H1 (cell line): ENCODE measurements at regions not wholly inside any gene's neighbourhood (a gene's known extent, or its start where the extent isn't known, plus 50 kb on each side); places are given as distances from the start of the nearest gene placed in this dataset.

ENCODE experiments used
- CREB1 ChIP-seq: IDR thresholded peaks from 2 replicates; pipeline ENCODE4 v1.6.1; 2012; ENCODE audit warnings: inconsistent platforms
- EGR1 ChIP-seq: IDR thresholded peaks from 2 replicates; pipeline ENCODE4 v1.6.1; 2011; ENCODE audit warnings: low read depth, low read length, borderline replicate concordance
- GABPA ChIP-seq: IDR thresholded peaks from 2 replicates; pipeline ENCODE4 v1.6.1; 2011; ENCODE audit warnings: mild to moderate bottlenecking, low read length, moderate library complexity, borderline replicate concordance; ENCODE audit not compliant: insufficient read depth
- POLR2A ChIP-seq, 2 experiments: IDR thresholded peaks; 1 replicate in 1 of 2; 2 replicates in 1 of 2; pipeline ENCODE4 v1.6.1; 2011; ENCODE audit warnings: low read depth in 2 of 2, low read length in 2 of 2, mild to moderate bottlenecking in 2 of 2; ENCODE audit errors: control extremely low read depth in 1 of 2
- POLR2AphosphoS5 ChIP-seq: IDR thresholded peaks from 2 replicates; pipeline ENCODE4 v1.6.1; 2011; ENCODE audit warnings: low read depth, low read length
- RAD21 ChIP-seq, 2 experiments: IDR thresholded peaks in 1 of 2; conservative IDR thresholded peaks in 1 of 2; 2 replicates each; pipeline ENCODE4 v1.6.1; 2011; ENCODE audit warnings: low read depth in 2 of 2, low read length in 2 of 2, improper control_type of control experiment in 1 of 2, inconsistent platforms in 1 of 2, mild to moderate bottlenecking in 1 of 2, moderate library complexity in 1 of 2
- RXRA ChIP-seq: IDR thresholded peaks from 2 replicates; pipeline ENCODE4 v1.6.1; 2011; ENCODE audit warnings: low read depth, mild to moderate bottlenecking, low read length, moderate library complexity; ENCODE audit not compliant: insufficient read depth
- TCF12 ChIP-seq: IDR thresholded peaks from 2 replicates; pipeline ENCODE4 v1.6.1; 2011; ENCODE audit warnings: low read depth, mild to moderate bottlenecking, low read length
- TF ChIP-seq, protein P1 (sequence below), 3 experiments: IDR thresholded peaks; 1 replicate in 2 of 3; 2 replicates in 1 of 3; pipeline versions ENCODE4 v1.5.1 to v1.6.1; 2011; ENCODE audit warnings: low read length in 3 of 3, mild to moderate bottlenecking in 3 of 3, inconsistent platforms in 2 of 3, low read depth in 1 of 3, moderate library complexity in 1 of 3; ENCODE audit not compliant: insufficient read depth in 1 of 3; ENCODE audit errors: control extremely low read depth in 1 of 3
- TF ChIP-seq, protein P2 (sequence below): fragments of 300-600 bp; sonication (generic); IDR thresholded peaks from 2 replicates; pipeline ENCODE4 v1.7.1; 2012; ENCODE audit warnings: low read length, moderate library complexity, mild to moderate bottlenecking, inconsistent platforms; ENCODE audit not compliant: insufficient replicate concordance

DNA sequence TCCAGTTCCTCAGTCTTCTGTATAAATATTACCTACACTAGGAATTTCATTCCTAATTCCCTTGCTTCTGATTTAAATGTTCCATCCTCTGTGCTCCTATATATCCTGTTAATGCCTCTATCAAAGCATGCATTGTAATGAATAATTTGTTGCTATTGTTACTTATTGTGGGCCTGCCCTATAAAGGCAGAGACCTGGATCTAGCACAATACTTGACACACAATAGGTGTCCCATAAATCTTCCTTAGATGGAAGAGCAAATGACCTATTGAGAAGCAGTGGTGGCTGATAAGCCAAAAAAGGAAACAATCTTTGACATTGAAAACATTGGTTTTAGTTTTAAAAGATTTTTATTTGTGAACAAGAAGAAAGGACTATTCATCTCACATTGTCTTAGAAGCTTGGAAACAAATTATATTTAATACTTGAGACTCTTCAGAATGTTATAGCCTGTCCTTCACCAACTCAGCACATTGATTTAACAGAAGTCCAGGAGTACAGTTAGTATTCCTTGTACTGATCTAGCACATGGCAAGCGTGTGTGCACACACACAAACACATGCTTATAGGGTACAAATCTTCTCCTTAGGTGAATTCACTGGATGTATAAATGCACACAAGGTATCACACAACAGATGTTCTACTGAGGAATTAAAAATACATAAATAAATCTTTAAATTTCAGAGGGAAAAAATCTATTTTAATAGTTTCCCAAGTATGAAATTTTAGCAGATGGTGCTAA lies 135.9 kb downstream of the DUSP6 start:
- TF ChIP-seq POLR2AphosphoS5: no peak
- TF ChIP-seq, protein P1, sequence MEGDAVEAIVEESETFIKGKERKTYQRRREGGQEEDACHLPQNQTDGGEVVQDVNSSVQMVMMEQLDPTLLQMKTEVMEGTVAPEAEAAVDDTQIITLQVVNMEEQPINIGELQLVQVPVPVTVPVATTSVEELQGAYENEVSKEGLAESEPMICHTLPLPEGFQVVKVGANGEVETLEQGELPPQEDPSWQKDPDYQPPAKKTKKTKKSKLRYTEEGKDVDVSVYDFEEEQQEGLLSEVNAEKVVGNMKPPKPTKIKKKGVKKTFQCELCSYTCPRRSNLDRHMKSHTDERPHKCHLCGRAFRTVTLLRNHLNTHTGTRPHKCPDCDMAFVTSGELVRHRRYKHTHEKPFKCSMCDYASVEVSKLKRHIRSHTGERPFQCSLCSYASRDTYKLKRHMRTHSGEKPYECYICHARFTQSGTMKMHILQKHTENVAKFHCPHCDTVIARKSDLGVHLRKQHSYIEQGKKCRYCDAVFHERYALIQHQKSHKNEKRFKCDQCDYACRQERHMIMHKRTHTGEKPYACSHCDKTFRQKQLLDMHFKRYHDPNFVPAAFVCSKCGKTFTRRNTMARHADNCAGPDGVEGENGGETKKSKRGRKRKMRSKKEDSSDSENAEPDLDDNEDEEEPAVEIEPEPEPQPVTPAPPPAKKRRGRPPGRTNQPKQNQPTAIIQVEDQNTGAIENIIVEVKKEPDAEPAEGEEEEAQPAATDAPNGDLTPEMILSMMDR (IDR thresholded peaks at IDR 0.05; ENCODE audit: control extremely low read depth in 1 of 3, insufficient read depth in 1 of 3, low read depth in 1 of 3, low read length in 3 of 3): no peak
- no peak for TF ChIP-seq POLR2A (IDR thresholded peaks at IDR 0.05; ENCODE audit: control extremely low read depth in 1 of 2, low read depth in 2 of 2, low read length in 2 of 2)
- TF ChIP-seq, protein P2, sequence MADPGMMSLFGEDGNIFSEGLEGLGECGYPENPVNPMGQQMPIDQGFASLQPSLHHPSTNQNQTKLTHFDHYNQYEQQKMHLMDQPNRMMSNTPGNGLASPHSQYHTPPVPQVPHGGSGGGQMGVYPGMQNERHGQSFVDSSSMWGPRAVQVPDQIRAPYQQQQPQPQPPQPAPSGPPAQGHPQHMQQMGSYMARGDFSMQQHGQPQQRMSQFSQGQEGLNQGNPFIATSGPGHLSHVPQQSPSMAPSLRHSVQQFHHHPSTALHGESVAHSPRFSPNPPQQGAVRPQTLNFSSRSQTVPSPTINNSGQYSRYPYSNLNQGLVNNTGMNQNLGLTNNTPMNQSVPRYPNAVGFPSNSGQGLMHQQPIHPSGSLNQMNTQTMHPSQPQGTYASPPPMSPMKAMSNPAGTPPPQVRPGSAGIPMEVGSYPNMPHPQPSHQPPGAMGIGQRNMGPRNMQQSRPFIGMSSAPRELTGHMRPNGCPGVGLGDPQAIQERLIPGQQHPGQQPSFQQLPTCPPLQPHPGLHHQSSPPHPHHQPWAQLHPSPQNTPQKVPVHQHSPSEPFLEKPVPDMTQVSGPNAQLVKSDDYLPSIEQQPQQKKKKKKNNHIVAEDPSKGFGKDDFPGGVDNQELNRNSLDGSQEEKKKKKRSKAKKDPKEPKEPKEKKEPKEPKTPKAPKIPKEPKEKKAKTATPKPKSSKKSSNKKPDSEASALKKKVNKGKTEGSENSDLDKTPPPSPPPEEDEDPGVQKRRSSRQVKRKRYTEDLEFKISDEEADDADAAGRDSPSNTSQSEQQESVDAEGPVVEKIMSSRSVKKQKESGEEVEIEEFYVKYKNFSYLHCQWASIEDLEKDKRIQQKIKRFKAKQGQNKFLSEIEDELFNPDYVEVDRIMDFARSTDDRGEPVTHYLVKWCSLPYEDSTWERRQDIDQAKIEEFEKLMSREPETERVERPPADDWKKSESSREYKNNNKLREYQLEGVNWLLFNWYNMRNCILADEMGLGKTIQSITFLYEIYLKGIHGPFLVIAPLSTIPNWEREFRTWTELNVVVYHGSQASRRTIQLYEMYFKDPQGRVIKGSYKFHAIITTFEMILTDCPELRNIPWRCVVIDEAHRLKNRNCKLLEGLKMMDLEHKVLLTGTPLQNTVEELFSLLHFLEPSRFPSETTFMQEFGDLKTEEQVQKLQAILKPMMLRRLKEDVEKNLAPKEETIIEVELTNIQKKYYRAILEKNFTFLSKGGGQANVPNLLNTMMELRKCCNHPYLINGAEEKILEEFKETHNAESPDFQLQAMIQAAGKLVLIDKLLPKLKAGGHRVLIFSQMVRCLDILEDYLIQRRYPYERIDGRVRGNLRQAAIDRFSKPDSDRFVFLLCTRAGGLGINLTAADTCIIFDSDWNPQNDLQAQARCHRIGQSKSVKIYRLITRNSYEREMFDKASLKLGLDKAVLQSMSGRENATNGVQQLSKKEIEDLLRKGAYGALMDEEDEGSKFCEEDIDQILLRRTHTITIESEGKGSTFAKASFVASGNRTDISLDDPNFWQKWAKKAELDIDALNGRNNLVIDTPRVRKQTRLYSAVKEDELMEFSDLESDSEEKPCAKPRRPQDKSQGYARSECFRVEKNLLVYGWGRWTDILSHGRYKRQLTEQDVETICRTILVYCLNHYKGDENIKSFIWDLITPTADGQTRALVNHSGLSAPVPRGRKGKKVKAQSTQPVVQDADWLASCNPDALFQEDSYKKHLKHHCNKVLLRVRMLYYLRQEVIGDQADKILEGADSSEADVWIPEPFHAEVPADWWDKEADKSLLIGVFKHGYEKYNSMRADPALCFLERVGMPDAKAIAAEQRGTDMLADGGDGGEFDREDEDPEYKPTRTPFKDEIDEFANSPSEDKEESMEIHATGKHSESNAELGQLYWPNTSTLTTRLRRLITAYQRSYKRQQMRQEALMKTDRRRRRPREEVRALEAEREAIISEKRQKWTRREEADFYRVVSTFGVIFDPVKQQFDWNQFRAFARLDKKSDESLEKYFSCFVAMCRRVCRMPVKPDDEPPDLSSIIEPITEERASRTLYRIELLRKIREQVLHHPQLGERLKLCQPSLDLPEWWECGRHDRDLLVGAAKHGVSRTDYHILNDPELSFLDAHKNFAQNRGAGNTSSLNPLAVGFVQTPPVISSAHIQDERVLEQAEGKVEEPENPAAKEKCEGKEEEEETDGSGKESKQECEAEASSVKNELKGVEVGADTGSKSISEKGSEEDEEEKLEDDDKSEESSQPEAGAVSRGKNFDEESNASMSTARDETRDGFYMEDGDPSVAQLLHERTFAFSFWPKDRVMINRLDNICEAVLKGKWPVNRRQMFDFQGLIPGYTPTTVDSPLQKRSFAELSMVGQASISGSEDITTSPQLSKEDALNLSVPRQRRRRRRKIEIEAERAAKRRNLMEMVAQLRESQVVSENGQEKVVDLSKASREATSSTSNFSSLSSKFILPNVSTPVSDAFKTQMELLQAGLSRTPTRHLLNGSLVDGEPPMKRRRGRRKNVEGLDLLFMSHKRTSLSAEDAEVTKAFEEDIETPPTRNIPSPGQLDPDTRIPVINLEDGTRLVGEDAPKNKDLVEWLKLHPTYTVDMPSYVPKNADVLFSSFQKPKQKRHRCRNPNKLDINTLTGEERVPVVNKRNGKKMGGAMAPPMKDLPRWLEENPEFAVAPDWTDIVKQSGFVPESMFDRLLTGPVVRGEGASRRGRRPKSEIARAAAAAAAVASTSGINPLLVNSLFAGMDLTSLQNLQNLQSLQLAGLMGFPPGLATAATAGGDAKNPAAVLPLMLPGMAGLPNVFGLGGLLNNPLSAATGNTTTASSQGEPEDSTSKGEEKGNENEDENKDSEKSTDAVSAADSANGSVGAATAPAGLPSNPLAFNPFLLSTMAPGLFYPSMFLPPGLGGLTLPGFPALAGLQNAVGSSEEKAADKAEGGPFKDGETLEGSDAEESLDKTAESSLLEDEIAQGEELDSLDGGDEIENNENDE: no peak
- TF ChIP-seq GABPA: no peak
- TF ChIP-seq TCF12: no peak
- TF ChIP-seq EGR1: no peak
- TF ChIP-seq RXRA: no peak
- no peak for TF ChIP-seq RAD21 (IDR thresholded peaks at IDR 0.05 in 1 of 2, conservative IDR thresholded peaks at IDR 0.05 in 1 of 2; ENCODE audit: low read depth in 2 of 2, low read length in 2 of 2)
- TF ChIP-seq CREB1: no peak
